ENCODE measurements at regions not wholly inside any gene's neighbourhood (a gene's known extent, or its start where the extent isn't known, plus 50 kb on each side); places are given as distances from the start of the nearest gene placed in this dataset.

DNA sequence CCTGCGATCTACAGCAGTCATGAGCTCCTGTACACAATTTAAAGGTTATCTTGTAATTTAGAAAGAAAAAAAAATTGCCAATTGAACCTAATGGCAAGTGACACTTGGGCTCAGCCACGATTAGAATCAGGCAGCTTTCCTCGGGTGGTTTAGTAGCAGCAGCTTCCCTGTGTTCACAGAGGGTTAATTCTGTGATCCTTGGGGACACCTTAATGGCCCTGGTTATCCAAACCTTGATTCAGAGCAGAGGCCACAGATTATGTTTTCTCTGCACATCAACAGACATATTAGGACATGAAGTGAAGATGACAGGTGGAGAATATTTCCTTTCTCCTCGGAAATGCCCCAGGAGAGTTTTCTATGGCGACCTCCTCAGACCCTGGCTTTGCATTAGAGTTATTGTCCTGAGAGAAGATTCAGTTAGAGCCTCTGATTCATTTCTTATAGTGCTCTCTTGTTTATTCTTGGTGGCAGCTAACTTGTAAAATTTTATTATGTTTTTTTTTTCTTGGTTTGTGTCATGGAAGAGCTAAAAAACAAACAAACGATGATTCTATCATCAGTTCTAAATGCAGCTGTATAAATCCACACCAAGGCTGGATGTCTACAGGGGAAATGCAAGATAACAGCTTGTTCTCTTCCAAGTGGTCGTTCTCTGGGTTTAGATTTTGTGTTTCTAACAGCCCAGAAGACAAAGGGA is 351.2 kb upstream of the DYNLRB2 start:
- DNase-seq (ENCODE audit: low read depth, low spot score), result no peak

DNA sequence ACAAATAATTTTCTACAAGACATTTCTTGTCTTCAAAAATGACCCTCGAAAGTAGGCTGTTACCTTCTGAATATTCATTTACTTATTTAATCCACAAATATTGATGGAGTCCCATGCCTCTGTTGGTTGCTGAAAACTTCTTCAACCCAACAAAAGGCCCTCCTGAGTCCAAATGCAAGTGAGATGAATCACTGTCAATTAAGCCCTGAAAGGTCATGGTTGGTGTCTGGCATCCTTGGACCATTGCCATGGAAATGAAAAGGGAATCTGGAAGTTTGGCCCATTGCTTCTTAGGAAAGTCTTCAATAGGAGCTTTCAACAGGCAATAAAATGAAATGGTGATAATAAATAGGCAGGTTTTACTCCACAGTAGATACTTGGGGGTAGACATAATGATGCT is 364.7 kb upstream of the DYNLRB2 start:
- no peak for DNase-seq (ENCODE audit: low read depth, low spot score)

DNA sequence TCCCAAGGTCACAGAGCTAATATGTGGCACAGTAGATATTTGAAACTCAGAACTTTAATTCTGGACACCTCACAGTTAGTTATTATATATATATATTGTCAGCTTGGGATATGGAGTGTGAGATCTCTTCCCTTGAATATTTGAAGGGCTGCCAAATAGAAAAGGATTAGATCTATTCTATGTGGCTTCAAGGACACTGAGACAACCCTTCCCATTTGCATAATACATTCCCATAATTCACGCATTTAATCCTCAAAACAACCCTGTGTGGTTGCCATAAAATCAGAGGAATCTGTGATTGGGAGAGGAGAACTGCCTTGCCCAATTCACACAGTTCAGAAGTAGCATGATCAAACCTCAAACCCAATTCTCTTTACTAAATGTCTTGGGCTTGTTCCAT is 365.8 kb upstream of the DYNLRB2 start:
- DNase-seq (ENCODE audit: low read depth, low spot score), result no peak

DNA sequence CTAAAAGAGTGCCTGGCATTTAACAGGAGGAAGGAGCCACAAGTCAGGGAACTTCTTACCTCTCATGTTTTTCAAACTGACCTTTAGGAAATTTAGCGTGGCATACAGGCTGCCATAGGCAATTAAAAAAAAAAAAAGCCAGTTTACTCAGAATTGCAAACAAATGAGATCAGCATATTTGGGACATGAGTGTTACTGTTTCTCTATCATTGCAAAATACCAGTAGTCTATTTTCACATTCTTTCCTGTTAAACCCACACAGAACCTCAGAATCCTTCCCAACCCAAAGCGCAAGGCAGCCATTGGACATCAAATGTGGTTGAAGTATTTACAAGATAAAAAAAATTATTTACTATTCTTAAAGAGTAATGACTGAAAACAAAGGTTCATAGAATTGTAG is 366.4 kb upstream of the DYNLRB2 start:
- no peak for DNase-seq (ENCODE audit: low read depth, low spot score)

DNA sequence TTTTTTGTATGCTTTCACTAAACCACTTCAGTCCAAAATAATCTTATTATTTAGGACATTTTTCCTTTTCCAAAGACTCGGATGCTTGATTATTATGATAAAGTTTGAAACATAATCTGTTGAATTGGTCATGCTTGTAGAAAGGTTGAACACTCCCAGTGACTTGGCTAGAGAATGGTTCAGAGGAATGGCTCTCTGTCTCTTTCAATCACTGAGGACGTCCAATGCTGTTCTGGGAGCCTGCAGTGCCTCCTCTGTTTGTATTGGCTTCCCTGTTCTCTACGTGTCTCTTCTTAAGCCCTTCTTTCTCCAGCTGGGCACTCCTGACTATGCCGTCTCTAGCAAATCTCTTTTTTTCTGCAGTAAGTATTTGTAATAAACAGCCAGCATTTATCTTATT is 369.0 kb upstream of the DYNLRB2 start:
- DNase-seq (ENCODE audit: low read depth, low spot score), result no peak

DNA sequence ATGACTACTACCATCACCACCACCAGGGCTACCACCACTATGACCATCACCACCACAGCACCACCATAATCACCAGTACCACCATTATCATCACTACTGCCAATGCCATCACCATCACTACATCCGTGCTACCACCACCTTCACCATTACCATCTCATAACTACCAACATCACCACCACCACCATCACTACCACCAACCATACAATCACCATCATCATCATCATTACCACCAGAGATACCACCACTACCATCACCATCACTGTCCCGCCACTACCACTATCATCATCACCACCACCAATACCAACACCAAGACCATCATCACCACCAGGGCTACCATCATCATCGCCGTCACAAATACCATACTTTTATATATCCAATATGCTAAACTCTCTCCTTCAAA is 369.6 kb upstream of the DYNLRB2 start:
- no peak for DNase-seq (ENCODE audit: low read depth, low spot score)

DNA sequence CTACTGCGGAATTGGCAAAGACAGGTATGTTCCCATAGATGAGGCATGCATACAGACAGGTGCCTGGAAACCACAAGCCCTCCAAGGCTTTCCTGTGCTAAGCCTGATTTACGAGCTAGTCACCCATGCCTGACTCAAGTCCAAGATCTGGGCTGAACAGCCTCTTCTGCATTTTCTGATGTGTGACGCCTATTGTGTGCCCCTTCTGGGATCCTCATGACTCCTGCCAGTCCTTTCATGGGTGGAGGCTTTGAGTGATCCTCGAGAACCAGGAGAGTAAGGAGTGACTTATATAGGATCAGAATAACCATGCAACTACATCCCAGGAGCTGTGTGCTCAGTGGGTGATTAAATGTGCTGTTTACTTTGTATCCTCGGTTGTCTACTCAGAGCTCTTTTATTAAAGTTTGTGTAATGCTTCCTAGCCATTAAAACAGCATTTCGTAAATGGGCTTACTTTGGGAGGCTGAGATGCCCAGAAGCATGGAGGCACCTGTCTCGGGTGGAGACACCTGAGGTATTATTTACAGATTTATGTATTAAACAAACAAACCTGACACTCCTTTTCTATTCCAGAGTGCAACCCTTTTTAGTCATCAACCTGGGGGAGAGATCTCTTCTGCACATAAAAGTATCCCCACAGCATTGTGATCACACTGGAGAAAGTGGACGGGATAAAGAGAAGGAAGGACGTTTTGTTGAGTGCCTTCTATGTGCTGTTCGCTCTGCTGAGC is 373.0 kb upstream of the DYNLRB2 start:
- no peak for DNase-seq (ENCODE audit: low read depth, low spot score)

DNA sequence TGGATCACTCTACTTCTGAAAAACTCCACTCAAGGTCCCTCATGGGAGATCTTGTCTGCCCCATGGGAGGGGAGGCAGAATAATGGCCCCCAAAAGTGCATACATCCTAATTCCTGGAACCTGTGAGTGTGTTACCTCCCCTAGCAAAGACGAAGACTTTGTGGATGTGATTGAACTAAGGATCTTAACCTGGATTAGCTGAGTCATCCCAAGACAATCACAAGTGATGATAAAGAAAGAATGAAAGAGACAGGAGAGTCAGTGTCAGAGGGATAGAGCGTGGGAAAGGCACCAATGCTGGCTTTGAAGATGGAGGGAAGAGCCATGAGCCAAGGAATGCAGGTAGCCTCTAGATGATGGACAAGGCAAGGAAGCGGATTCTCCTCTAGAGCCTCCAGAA is 374.7 kb upstream of the DYNLRB2 start:
- DNase-seq (ENCODE audit: low read depth, low spot score), result no peak

DNA sequence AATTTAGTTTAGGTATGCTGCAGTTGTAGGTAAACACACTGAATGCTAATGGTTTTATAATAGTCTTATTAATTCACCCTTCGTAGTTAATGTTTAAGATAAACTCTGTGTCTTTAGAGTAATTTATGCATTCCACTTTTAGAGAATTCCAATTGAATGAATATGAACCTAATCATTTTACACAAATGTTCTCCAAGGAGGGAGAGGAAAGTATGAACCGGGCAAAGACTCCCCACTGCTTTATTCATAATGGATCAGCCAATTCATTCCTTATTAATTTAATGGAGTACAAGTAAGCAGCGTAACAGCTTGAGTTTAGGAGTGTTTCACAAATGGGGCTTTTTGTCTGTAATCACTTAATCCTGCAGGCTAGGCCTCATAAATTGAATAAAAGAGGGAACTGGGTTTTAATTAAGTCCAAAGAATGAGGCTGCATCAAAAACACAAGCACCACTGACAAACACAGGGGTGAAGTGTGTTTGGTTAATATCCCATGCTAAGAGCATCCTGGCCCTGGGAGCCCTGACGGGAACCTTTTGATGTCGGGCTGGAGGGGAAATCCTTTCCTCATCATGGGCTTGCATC is 375.7 kb upstream of the DYNLRB2 start:
- no peak for DNase-seq (ENCODE audit: low read depth, low spot score)

DNA sequence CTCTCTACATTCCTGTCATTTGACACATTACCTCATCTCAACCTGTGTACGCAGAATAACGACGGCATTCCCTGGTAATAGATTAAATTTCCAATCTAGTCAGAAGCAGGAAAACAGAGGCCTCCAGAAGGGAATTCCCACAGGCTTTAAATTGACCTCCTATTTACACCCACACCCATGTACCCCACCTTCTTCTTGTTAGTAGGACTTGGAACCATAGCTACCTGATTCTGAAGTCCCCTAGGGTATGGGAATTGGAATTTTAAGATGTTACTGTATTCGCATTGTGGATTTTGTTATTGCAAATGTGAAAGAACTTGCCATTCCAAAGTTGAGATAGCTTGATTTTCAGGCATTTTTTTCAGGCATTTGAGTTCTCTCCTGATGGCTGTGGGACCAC is 377.5 kb upstream of the DYNLRB2 start:
- DNase-seq (ENCODE audit: low read depth, low spot score), result no peak

DNA sequence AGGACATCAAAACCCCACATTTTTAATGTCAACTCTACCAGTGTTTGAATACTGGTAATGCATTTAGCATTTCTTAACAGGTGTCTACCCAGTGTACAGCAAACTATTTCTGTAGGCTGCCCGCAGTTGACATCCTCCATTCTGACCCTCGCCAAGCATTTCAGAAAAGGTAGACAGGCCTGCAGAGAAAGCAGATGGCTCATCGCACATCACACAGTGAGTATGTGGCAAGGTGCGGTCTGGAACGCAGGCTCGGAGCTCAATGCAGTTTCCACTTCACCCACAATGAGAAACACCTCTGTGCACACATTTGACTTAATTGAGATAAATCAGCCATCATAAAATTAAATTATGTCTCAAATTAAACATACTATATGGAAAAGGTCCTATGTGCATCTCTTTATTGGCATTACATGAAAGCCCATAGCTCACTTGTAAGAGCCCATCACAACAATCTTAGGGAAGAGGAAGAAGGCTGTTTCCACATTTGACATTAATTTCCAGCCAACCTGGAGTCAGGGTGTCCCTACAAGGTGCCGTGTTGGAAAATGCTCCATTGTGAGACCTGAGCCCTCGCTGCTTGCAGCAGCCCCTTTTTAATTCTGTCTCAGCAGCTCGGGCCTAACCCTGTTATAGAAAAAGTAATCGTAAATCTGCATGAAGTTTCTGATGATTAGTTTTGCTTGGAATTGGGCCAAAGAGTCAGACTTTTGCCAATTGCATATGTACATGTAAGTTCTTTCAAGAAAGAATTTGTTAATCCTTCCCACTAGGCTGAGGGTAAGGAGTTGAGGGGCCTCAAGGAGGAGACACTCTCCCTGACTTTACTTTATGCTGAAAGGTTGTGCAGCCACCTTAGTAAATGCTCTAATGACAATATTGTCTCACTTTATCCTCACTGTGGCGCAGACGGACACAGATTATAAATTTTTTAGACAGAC is 378.7 kb upstream of the DYNLRB2 start:
- DNase-seq (ENCODE audit: low read depth, low spot score), result no peak

DNA sequence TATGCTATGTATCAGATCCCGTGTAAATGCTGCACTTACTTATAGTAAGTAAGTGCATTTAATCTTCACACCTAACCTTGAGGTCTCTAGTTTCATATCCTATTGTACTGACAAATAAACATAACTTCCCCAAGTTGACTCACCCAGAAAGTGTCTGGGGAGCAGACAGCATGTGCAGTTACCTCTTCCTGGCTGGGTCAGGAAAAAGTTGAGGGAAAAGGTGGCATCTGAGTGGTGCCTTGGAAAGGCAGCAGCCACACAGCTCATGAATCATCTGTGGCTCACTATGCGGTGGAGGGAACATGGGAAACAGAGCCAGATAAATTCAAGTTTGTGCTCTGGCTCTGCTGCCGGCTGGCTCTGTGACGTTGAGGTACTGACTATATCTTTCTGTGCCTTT is 382.0 kb upstream of the DYNLRB2 start:
- DNase-seq (ENCODE audit: low read depth, low spot score), result no peak

DNA sequence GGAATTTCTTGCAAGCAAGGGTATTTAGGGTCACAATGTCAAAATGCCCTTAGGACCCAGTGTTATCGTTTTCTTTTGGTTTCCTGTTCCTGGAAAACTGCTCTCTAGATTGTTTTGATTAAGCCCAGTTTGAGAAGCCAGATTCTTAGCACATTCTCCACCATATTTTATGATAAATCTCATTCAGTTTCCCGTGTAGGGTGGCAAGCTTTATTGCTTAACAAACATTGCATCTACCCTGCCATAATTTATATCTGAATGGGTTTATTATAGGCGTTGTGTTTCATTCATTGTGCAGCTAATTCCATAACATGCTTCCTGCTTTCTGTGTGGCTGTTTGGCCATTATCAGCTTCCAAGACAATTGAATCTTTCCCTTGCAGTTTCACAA is 389.1 kb upstream of the DYNLRB2 start:
- DNase-seq (ENCODE audit: low read depth, low spot score), result no peak

DNA sequence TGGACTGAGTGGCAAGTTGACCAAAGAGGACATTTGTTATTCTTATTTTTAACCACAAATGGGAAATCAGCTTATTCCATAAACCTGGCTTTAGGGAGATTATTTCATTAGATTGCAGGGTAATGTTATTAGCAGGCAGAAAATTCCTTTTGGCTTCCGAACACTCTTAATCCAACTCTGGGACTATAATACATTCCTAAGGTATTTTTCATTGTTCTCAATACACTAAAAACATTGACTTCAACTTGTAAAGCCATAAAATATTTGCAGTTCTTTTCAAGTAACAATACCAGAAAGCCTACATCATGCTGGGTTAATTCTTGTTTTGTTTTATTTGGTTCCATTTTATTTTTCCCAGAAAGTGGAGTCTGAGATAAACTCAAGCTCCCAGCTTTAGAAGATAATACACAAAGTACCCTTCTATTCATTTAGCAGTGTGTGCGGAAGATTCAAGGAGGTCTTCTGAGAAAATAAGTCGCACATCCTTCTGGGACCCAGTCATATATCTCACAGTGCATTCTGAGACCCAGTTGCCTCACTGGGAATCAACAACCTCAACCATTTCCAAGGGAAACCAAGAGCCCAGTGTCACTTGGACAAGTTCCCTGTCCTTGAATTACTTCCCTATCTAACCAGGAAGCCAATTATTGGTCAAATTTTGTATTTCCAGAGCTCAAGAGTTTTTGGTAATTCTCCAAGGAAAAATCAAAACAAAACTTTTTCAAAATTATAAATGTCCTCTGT is 389.6 kb upstream of the DYNLRB2 start:
- no peak for DNase-seq (ENCODE audit: low read depth, low spot score)

DNA sequence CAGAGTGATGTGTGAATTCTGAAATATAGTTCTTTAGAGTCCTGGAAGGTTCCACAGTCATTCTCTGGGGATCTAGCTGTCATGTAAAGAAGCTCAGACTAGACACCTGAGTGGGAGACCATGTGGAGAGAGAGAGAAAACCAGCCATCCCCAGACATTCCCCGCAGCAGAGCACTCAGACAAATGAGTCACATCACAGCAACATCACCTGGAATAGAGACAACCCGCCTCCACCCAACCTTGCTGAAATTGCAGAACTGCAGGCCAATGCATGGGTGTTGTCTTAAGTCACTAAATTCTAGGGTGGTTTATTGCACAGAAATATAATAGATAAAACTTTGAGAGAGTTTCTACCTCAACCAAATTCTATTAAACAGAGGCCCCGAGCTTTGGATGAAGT is 392.0 kb upstream of the DYNLRB2 start:
- DNase-seq (ENCODE audit: low read depth, low spot score), result no peak

DNA sequence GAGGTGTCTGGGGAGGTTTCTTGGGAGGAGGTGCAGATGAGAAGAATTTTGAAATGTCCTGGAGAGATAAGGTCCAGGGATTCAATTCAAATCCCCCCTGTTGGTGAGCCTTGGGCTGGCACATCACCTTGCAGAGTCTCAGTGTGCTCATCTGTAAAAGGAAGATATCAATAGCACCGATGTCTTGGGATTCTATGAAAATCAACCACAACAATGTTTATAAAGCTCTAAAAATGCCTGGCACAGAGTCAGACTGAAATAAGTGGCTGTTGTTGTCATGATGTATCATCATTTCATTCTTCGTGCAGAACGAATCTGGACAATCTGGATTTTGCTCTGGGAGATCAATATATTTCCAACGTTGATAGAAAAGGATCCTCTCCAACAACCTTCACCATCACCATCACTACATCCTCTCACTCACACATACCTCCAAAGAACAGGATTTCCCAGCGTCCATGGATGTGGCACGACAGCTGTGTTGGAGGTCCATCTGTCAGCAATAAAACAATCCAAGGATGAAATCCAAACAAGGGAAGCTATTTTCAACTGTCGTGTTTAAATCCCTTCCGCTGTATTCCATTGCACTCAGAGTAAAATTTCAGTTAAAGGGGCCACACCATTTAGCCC is 393.7 kb upstream of the DYNLRB2 start:
- DNase-seq (ENCODE audit: low read depth, low spot score), result no peak

DNA sequence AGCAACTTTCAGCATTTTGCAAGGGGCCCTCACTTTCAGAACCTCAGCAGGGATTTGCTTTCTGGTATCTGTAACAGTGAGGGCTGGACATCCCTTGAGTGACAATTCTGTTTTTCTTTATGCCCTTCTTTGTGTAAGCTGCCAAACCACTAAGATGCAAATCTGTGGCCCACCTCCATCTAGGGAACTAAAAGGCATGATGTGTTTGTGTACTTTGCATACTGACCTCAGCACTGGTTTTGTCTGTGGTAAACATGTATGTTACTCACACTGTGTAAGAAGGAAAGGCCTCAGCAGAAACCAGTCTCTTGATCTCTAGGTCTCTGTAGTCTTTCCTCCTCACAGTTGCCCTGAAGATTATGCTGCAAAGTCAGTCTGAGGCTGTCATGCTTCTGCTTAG is 396.6 kb upstream of the DYNLRB2 start:
- no peak for DNase-seq (ENCODE audit: low read depth, low spot score)

DNA sequence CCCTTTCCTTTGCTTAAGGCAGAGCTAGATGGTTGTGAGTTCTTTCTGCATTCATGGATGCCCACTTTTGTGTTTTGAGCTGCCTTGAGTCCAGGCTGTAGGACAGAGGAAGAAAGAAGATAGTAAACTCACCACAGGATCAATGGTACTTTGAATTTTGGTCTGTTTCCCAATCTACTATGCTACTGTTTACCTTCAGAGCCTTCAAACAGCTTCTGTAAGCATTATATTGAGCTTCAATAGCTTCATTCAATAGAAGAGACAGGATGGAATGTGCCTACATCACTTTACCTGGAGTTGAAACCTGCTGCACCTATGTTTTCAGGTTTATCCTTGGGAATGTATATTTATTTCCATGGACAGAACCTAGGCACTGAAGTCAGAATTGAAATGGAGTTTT is 397.9 kb upstream of the DYNLRB2 start:
- DNase-seq (ENCODE audit: low read depth, low spot score), result no peak

DNA sequence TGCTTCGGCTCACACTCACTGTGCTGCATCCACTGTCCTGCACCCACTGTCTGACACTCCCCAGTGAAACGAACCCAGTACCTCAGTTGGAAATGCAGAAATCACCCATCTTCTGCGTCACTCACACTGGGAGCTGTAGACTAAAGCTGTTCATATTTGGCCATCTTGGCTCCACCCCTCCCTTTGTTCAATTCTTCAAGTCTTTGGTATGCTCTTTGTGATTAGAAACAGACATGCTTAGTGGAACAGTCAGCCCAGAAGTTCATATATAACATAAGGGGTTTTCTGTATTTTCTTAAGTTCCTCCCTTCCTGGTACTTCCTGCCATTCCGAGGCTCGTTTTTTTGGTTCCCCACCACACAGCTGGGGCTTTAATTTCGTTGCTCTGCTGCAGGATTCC is 398.5 kb upstream of the DYNLRB2 start:
- no peak for DNase-seq (ENCODE audit: low read depth, low spot score)

DNA sequence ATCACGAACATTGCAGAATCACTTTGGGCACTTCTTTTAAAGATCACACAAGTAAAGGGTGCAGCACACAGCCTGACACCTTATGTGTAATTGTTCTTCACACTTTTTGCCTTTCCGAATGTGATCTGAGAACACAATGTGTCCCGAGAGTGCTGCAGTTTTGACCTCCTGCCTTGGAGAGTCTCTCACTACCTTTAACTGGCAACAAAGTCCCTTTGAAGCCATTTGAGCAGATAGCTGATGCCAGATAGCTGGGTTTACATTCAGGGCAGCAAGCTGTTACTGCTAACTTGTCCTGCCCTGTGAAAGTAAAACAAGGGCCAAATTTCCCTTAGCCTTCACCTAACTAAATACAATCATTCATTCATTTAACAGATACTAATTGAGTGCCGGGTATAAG is 411.0 kb upstream of the DYNLRB2 start:
- no peak for DNase-seq (ENCODE audit: low read depth, low spot score)

DNA sequence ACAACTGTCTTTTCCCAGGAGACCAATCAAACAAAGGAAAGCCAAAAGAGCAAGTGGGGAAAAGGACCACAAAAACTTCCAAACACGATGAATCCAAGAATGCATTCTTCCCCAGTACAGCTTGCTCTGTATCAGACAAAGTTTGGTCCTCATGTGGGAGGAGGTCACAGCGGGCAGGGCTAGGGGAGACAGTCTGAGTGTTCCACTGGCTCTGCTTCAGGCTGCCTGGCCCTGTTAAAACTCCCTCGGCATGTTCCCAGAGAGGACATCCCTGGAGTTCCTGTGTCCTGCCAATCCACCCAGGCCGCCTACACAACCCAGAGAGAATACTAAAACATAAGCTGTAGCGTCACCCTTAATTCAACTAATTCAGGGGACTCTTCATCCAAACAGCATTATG is 415.1 kb upstream of the DYNLRB2 start:
- no peak for DNase-seq (ENCODE audit: low read depth, low spot score)

All from activated naive CD8-positive, alpha-beta T cell treated with anti-CD3 and anti-CD28 coated beads, Interleukin-2, amount 50 U/mL, for 16 hours (primary cell).